A549 (cell line): ENCODE measurements at regions not wholly inside any gene's neighbourhood (a gene's known extent, or its start where the extent isn't known, plus 50 kb on each side); places are given as distances from the start of the nearest gene placed in this dataset.

Experiments used
- ATAC-seq, 2 experiments: fragments of 200-7000 bp in 1 of 2; fragments of >200 bp in 1 of 2; cut with Nextera tagmentation in 1 of 2; cut with Tn5 transposase in 1 of 2; 3 replicates each; pipeline versions ENCODE4 v1.8.0 to v1.9.1; 2018 to 2020; ENCODE audit warnings: mild to moderate bottlenecking in 1 of 2, moderate library complexity in 1 of 2
- CTCF ChIA-PET: fragments of 300-600 bp; sonication (Branson Sonifier 250); formaldehyde crosslinking; extraction: SDS; loops from one replicate; lab custom pipeline; 2021; ENCODE audit warnings: antibody characterized with exemption, inconsistent platforms; lab: Yijun Ruan, JAX
- POLR2A ChIA-PET: fragments of 350-600 bp; formaldehyde crosslinking; extraction: SDS; loops from one replicate; lab custom pipeline; 2021; ENCODE audit warnings: antibody characterized with exemption, inconsistent platforms; lab: Yijun Ruan, JAX
- DNase-seq, 2 experiments: peaks; one replicate each; pipeline versions ENCODE4 v3.0.0 to v3.0.0-alpha.2; 2011 to 2016; ENCODE audit warnings: low read depth in 1 of 2, low spot score in 1 of 2
- FAIRE-seq: peaks from 2 replicates; lab custom pipeline; 2011; peaks lifted over from hg19 to GRCh38; lab: Jason Lieb, UNC
- H3K27ac ChIP-seq, 2 experiments: fragments of >200 bp; sonication (Bioruptor Twin); formaldehyde crosslinking; 3 replicates each; pipeline ENCODE4 v1.5.1; 2016 to 2017
- H3K4me1 ChIP-seq: fragments of >200 bp; sonication (Bioruptor Twin); formaldehyde crosslinking; 3 replicates; pipeline ENCODE4 v1.6.1; 2016
- H3K4me2 ChIP-seq: fragments of >200 bp; sonication (Bioruptor Twin); formaldehyde crosslinking; 3 replicates; pipeline ENCODE4 v1.6.1; 2016
- H3K4me3 ChIP-seq: fragments of >200 bp; sonication (Bioruptor Twin); formaldehyde crosslinking; 3 replicates; pipeline ENCODE4 v1.5.1; 2016
- H3K9me3 ChIP-seq: fragments of >200 bp; sonication (Bioruptor Twin); formaldehyde crosslinking; 3 replicates; pipeline ENCODE4 v1.6.1; 2016
- BHLHE40 ChIP-seq: IDR thresholded peaks from 2 replicates; pipeline ENCODE4 v1.6.1; 2012; ENCODE audit warnings: low read depth, low read length, inconsistent platforms
- CBX2 ChIP-seq: fragments of 200-600 bp; sonication (generic); IDR thresholded peaks from 2 replicates; pipeline ENCODE4 v1.6.1; 2016; ENCODE audit warnings: low read depth, mild to moderate bottlenecking, borderline replicate concordance
- CEBPB ChIP-seq, 2 experiments: fragments of >200 bp in 1 of 2; sonication (Bioruptor Twin) in 1 of 2; formaldehyde crosslinking in 1 of 2; IDR thresholded peaks; 2 replicates each; pipeline ENCODE4 v1.6.1; 2012 to 2016
- CHD2 ChIP-seq: fragments of 150-350 bp; IDR thresholded peaks from 2 replicates; pipeline ENCODE4 v1.6.1; 2014; ENCODE audit warnings: low read length; ENCODE audit not compliant: partially characterized antibody
- EHMT2 ChIP-seq: fragments of 200-600 bp; sonication (generic); IDR thresholded peaks from 2 replicates; pipeline ENCODE4 v1.6.1; 2016; ENCODE audit warnings: antibody characterized with exemption, low read depth, mild to moderate bottlenecking, moderate library complexity
- EP300 ChIP-seq, 2 experiments: fragments of >200 bp; sonication (Bioruptor Twin); formaldehyde crosslinking; IDR thresholded peaks; 2 replicates in 1 of 2; 3 replicates in 1 of 2; pipeline ENCODE4 v1.6.1; 2016 to 2017
- ESRRA ChIP-seq: fragments of 150-350 bp; IDR thresholded peaks from 2 replicates; pipeline ENCODE4 v1.6.1; 2014; ENCODE audit warnings: mild to moderate bottlenecking, low read length, borderline replicate concordance
- HDAC2 ChIP-seq: fragments of 200-600 bp; sonication (generic); IDR thresholded peaks from 2 replicates; pipeline ENCODE4 v1.6.1; 2016
- HOXB13 ChIP-seq: fragments of 250-450 bp; sonication (Bioruptor Pico); IDR thresholded peaks from 2 replicates; pipeline ENCODE4 v1.5.0; 2020; ENCODE audit warnings: low read depth, mild to moderate bottlenecking, moderate library complexity
- KDM5A ChIP-seq: fragments of 200-600 bp; sonication (generic); IDR thresholded peaks from 2 replicates; pipeline ENCODE4 v1.6.1; 2016; ENCODE audit warnings: antibody characterized with exemption, mild to moderate bottlenecking
- MAFK ChIP-seq: fragments of 450-650 bp; IDR thresholded peaks from 2 replicates; pipeline ENCODE4 v1.6.1; 2014; ENCODE audit not compliant: partially characterized antibody
- MAZ ChIP-seq: fragments of 150-350 bp; IDR thresholded peaks from 2 replicates; pipeline ENCODE4 v1.6.1; 2014; ENCODE audit warnings: antibody characterized with exemption, low read depth, low read length, borderline replicate concordance
- NFE2L2 ChIP-seq: fragments of 150-350 bp; conservative IDR thresholded peaks from 2 replicates; pipeline ENCODE4 v1.6.1; 2014; ENCODE audit warnings: low read length
- RCOR1 ChIP-seq: fragments of 150-350 bp; IDR thresholded peaks from 2 replicates; pipeline ENCODE4 v1.6.1; 2014; ENCODE audit warnings: antibody characterized with exemption, low read length, low read depth
- RFX5 ChIP-seq: fragments of 450-650 bp; IDR thresholded peaks from 2 replicates; pipeline ENCODE4 v1.7.1; 2014; ENCODE audit warnings: antibody characterized with exemption, mild to moderate bottlenecking, moderate library complexity
- RNF2 ChIP-seq: fragments of 200-600 bp; sonication (generic); IDR thresholded peaks from 2 replicates; pipeline ENCODE4 v1.6.1; 2016; ENCODE audit warnings: low read depth, mild to moderate bottlenecking, antibody characterized with exemption, moderate library complexity, borderline replicate concordance
- SREBF2 ChIP-seq: fragments of 450-650 bp; IDR thresholded peaks from 2 replicates; pipeline ENCODE4 v1.6.1; 2014; ENCODE audit warnings: mild to moderate bottlenecking, moderate library complexity
- TP53 ChIP-seq: fragments of 250-450 bp; sonication (Bioruptor Pico); IDR thresholded peaks from 2 replicates; pipeline ENCODE4 v1.5.0; 2021; ENCODE audit warnings: mild to moderate bottlenecking, moderate library complexity
- ZFP36 ChIP-seq: fragments of 450-650 bp; IDR thresholded peaks from 2 replicates; pipeline ENCODE4 v1.6.1; 2014; ENCODE audit warnings: borderline replicate concordance; ENCODE audit not compliant: partially characterized antibody
- WGBS: methylation state at CpG from one replicate; pipeline ENCODE4 v1.1.6; 2017; ENCODE audit errors: missing lambda C conversion rate; 5-methylcytosine and 5-hydroxymethylcytosine counted together
- TF ChIP-seq, protein P1 (sequence below): fragments of >200 bp; sonication (Bioruptor Twin); formaldehyde crosslinking; IDR thresholded peaks from 3 replicates; pipeline ENCODE4 v1.5.1; 2016
- TF ChIP-seq, protein P2 (sequence below): fragments of 200-600 bp; sonication (generic); IDR thresholded peaks from 2 replicates; pipeline ENCODE4 v1.6.1; 2016; ENCODE audit warnings: antibody characterized with exemption, mild to moderate bottlenecking, moderate library complexity
- TF ChIP-seq, protein P3 (sequence below): IDR thresholded peaks from 2 replicates; pipeline ENCODE4 v1.6.1; 2012
- TF ChIP-seq, protein P4 (sequence below): fragments of >200 bp; sonication (Bioruptor Twin); formaldehyde crosslinking; IDR thresholded peaks from 2 replicates; pipeline ENCODE4 v1.6.1; 2016
- TF ChIP-seq, protein P5 (sequence below): fragments of 150-350 bp; IDR thresholded peaks from 2 replicates; pipeline ENCODE4 v1.6.1; 2014; ENCODE audit warnings: low read depth, mild to moderate bottlenecking, low read length

DNA sequence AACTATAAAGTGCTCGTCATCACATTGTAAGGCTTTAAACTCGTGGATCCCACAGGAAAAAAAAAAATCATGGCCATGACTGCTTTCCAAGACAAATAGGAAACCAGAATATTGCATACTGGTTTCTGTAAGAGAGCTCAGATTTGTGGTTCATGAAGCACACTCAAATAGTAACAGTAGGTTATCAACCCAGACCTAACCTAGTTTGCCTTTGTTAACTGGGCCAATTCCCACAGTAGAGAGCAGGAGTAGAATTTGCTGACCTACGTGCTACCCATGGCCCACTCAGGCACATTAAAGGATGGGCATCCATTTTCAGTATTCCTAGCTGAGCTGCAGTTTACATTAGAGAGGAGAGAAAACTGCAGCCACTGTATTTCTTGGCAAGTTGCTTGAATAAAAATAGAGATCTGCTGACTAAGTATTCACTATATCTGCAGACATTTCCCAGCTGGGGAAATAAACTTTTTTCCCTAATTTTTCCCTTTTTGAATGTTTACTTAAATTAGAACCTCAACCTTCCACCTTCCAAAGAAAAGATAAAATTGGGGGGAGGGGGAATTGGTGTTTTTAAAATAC, 218.5 kb downstream of the SPANXN3 start:
- ATAC-seq: no peak
- Histone ChIP-seq H3K9me3 (no peaks in the 10 kb centered on the region), H3K27ac (no peak overlapping the region), H3K4me3 (no peak overlapping the region), H3K4me2 (no peak overlapping the region), H3K4me1 (no peaks in the 10 kb centered on the region)
- ChIA-PET POLR2A (no interaction called here), CTCF (interaction anchor here (1.1 kb wide), 1 partner anchor 23 kb away, joined by 4 read pairs; no protein-coding TSS in a partner anchor)
- TF ChIP-seq, protein P1, sequence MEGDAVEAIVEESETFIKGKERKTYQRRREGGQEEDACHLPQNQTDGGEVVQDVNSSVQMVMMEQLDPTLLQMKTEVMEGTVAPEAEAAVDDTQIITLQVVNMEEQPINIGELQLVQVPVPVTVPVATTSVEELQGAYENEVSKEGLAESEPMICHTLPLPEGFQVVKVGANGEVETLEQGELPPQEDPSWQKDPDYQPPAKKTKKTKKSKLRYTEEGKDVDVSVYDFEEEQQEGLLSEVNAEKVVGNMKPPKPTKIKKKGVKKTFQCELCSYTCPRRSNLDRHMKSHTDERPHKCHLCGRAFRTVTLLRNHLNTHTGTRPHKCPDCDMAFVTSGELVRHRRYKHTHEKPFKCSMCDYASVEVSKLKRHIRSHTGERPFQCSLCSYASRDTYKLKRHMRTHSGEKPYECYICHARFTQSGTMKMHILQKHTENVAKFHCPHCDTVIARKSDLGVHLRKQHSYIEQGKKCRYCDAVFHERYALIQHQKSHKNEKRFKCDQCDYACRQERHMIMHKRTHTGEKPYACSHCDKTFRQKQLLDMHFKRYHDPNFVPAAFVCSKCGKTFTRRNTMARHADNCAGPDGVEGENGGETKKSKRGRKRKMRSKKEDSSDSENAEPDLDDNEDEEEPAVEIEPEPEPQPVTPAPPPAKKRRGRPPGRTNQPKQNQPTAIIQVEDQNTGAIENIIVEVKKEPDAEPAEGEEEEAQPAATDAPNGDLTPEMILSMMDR: no peak
- TF ChIP-seq, protein P2, sequence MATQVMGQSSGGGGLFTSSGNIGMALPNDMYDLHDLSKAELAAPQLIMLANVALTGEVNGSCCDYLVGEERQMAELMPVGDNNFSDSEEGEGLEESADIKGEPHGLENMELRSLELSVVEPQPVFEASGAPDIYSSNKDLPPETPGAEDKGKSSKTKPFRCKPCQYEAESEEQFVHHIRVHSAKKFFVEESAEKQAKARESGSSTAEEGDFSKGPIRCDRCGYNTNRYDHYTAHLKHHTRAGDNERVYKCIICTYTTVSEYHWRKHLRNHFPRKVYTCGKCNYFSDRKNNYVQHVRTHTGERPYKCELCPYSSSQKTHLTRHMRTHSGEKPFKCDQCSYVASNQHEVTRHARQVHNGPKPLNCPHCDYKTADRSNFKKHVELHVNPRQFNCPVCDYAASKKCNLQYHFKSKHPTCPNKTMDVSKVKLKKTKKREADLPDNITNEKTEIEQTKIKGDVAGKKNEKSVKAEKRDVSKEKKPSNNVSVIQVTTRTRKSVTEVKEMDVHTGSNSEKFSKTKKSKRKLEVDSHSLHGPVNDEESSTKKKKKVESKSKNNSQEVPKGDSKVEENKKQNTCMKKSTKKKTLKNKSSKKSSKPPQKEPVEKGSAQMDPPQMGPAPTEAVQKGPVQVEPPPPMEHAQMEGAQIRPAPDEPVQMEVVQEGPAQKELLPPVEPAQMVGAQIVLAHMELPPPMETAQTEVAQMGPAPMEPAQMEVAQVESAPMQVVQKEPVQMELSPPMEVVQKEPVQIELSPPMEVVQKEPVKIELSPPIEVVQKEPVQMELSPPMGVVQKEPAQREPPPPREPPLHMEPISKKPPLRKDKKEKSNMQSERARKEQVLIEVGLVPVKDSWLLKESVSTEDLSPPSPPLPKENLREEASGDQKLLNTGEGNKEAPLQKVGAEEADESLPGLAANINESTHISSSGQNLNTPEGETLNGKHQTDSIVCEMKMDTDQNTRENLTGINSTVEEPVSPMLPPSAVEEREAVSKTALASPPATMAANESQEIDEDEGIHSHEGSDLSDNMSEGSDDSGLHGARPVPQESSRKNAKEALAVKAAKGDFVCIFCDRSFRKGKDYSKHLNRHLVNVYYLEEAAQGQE: no peak
- TF ChIP-seq RCOR1: no peak
- TF ChIP-seq HOXB13: no peak
- no peak for TF ChIP-seq RFX5
- TF ChIP-seq ESRRA: no peak
- TF ChIP-seq EP300 (IDR thresholded peaks at IDR 0.05): no peak
- TF ChIP-seq KDM5A: no peak
- no peak for TF ChIP-seq RNF2
- TF ChIP-seq ZFP36: no peak
- no peak for FAIRE-seq
- 0% methylated on average over 3 of the region's 3 CpGs for WGBS
- no peak for DNase-seq

DNA sequence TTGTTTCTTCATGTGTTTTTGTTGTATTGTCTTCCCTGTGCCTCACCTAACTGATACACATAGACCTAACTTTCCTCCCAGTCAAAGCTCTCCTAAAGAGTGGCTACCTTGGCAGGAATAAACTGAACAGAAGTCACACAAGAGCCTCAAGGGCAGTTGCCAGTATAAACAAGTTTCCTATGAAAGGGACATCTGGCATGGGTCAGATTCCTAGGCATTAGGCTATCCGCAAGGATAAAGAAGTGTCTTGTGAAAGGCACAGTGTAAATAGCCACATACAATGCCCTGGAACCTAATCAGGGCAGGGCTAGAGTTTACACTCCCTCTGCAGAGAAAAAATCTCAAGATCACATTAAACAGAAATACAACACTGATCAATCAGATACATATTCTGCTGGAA, 220.8 kb downstream of the SPANXN3 start:
- Histone ChIP-seq H3K27ac (no peak overlapping the region), H3K4me2 (no peak overlapping the region), H3K4me3 (no peak overlapping the region), H3K4me1 (no peaks in the 10 kb centered on the region), H3K9me3 (no peaks in the 10 kb centered on the region)
- DNase-seq (no peak), ATAC-seq (no peak), FAIRE-seq (no peak)
- POLR2A ChIA-PET: no interaction called here
- 61% methylated on average over 1 of the region's 1 CpG for WGBS
- TF ChIP-seq KDM5A (no peak), HDAC2 (no peak), SREBF2 (no peak), EHMT2 (no peak), CBX2 (no peak), CEBPB (IDR thresholded peaks at IDR 0.05) (no peak), MAFK (no peak), MAZ (no peak), ESRRA (no peak), TP53 (CRISPR knock-in tag) (no peak), BHLHE40 (no peak), CHD2 (no peak), NFE2L2 (no peak)
- TF ChIP-seq, protein P3, sequence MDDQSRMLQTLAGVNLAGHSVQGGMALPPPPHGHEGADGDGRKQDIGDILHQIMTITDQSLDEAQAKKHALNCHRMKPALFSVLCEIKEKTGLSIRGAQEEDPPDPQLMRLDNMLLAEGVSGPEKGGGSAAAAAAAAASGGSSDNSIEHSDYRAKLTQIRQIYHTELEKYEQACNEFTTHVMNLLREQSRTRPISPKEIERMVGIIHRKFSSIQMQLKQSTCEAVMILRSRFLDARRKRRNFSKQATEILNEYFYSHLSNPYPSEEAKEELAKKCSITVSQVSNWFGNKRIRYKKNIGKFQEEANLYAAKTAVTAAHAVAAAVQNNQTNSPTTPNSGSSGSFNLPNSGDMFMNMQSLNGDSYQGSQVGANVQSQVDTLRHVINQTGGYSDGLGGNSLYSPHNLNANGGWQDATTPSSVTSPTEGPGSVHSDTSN: no peak
- TF ChIP-seq, protein P4, sequence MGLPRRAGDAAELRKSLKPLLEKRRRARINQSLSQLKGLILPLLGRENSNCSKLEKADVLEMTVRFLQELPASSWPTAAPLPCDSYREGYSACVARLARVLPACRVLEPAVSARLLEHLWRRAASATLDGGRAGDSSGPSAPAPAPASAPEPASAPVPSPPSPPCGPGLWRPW: no peak
- TF ChIP-seq, protein P5, sequence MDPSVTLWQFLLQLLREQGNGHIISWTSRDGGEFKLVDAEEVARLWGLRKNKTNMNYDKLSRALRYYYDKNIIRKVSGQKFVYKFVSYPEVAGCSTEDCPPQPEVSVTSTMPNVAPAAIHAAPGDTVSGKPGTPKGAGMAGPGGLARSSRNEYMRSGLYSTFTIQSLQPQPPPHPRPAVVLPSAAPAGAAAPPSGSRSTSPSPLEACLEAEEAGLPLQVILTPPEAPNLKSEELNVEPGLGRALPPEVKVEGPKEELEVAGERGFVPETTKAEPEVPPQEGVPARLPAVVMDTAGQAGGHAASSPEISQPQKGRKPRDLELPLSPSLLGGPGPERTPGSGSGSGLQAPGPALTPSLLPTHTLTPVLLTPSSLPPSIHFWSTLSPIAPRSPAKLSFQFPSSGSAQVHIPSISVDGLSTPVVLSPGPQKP: no peak
- CTCF ChIA-PET: no interaction called here
